Erythroblast (primary cell): ENCODE measurements at regions not wholly inside any gene's neighbourhood (a gene's known extent, or its start where the extent isn't known, plus 50 kb on each side); places are given as distances from the start of the nearest gene placed in this dataset.

Experiments
- GATA1 ChIP-seq: IDR thresholded peaks from 2 replicates; pipeline ENCODE4 v1.6.1; 2011; ENCODE audit warnings: low read depth, mild to moderate bottlenecking, control low read depth, low read length, moderate library complexity
- POLR2A ChIP-seq: IDR thresholded peaks from 2 replicates; pipeline ENCODE4 v1.6.1; 2011; ENCODE audit warnings: mild to moderate bottlenecking, low read length

GRCh38 chr3:151979906-151980305 is 106.5 kb downstream of the SUCNR1 start:
- TF ChIP-seq POLR2A (no peak), GATA1 (no peak)
